Tibial nerve (tissue), 4 donors: ENCODE measurements at regions not wholly inside any gene's neighbourhood (a gene's known extent, or its start where the extent isn't known, plus 50 kb on each side); places are given as distances from the start of the nearest gene placed in this dataset.

Experiments used
- DNase-seq, 2 donors: peaks; one replicate each; pipeline ENCODE4 v3.0.0-alpha.2; 2019; ENCODE audit warnings: low spot score in 2 of 2
- H3K27ac ChIP-seq, 4 donors: fragments of 200-600 bp; sonication (generic) in 3 of 4; one replicate each; pipeline ENCODE4 v1.5.1; 2017 to 2019; ENCODE audit warnings: mild to moderate bottlenecking in 1 of 4
- H3K27me3 ChIP-seq, 2 donors: fragments of 200-600 bp; sonication (generic) in 1 of 2; one replicate each; pipeline versions ENCODE4 v1.5.1 to v1.6.0; 2017 to 2019
- H3K36me3 ChIP-seq, 3 donors: fragments of 200-600 bp; sonication (generic); one replicate each; pipeline ENCODE4 v1.5.1; 2018 to 2019
- H3K4me1 ChIP-seq, 4 donors: fragments of 200-600 bp; sonication (generic) in 3 of 4; one replicate each; pipeline ENCODE4 v1.5.1; 2017 to 2019
- H3K4me3 ChIP-seq, 4 donors: fragments of 200-600 bp; sonication (generic) in 3 of 4; one replicate each; pipeline ENCODE4 v1.5.1; 2017 to 2019; ENCODE audit warnings: mild to moderate bottlenecking in 1 of 4, moderate library complexity in 1 of 4
- H3K9me3 ChIP-seq, 4 donors: fragments of 200-600 bp; sonication (generic) in 3 of 4; one replicate each; pipeline ENCODE4 v1.5.1; 2017 to 2019
- CTCF ChIP-seq, 5 experiments: fragments of 200-600 bp in 3 of 5; fragments of 450-650 bp in 2 of 5; sonication (generic) in 3 of 5; IDR thresholded peaks; one replicate each; pipeline ENCODE4 v1.5.1; 2016 to 2019; ENCODE audit warnings: antibody characterized with exemption in 5 of 5, mild to moderate bottlenecking in 3 of 5, moderate library complexity in 2 of 5
- EP300 ChIP-seq, 2 donors: sonication (generic); formaldehyde crosslinking; IDR thresholded peaks; one replicate each; pipeline ENCODE4 v1.6.1; 2017; ENCODE audit warnings: antibody characterized with exemption in 2 of 2, mild to moderate bottlenecking in 1 of 2
- POLR2A ChIP-seq, 2 donors: fragments of 450-650 bp; IDR thresholded peaks; one replicate each; pipeline ENCODE4 v1.6.1; 2017; ENCODE audit warnings: antibody characterized with exemption in 2 of 2, mild to moderate bottlenecking in 2 of 2, moderate library complexity in 2 of 2
- WGBS, 2 donors: methylation state at CpG; one replicate each; pipeline ENCODE4 v1.1.5; 2018; 5-methylcytosine and 5-hydroxymethylcytosine counted together

GRCh38 chr5:89016741-89017303 lies 133.8 kb upstream of the MEF2C start:
- 83 to 89% methylated on average over 3 of the region's 3 CpGs for WGBS, 2 donors

GRCh38 chr5:89015409-89015808 lies 132.4 kb upstream of the MEF2C start:
- WGBS, 2 donors, result 67 to 75% methylated on average over 1 of the region's 1 CpG
- no peak overlapping the region for H3K27ac ChIP-seq
- H3K27me3 ChIP-seq, result no peaks in the 10 kb centered on the region
- no peak overlapping the region for H3K4me3 ChIP-seq
- H3K4me1 ChIP-seq, result no peaks in the 10 kb centered on the region
- no peaks in the 10 kb centered on the region for H3K36me3 ChIP-seq
- no peak for DNase-seq
- no peak for TF ChIP-seq EP300 (IDR thresholded peaks at IDR 0.05)
- TF ChIP-seq CTCF (IDR thresholded peaks at IDR 0.05), result no peak
- no peak for TF ChIP-seq POLR2A (IDR thresholded peaks at IDR 0.05)
- H3K9me3 ChIP-seq, result no peaks in the 10 kb centered on the region

More at GRCh38 chr5:89016741-89017303, 133.8 kb upstream of the MEF2C start:
- no peaks in the 10 kb centered on the region for H3K27me3 ChIP-seq
- H3K27ac ChIP-seq, result no peak overlapping the region
- no peaks in the 10 kb centered on the region for H3K4me1 ChIP-seq
- DNase-seq, result no peak
- H3K4me3 ChIP-seq, result no peak overlapping the region
- no peak for TF ChIP-seq POLR2A (IDR thresholded peaks at IDR 0.05)
- TF ChIP-seq EP300 (IDR thresholded peaks at IDR 0.05), result no peak
- no peak for TF ChIP-seq CTCF (IDR thresholded peaks at IDR 0.05)
- H3K36me3 ChIP-seq, result no peaks in the 10 kb centered on the region
- no peaks in the 10 kb centered on the region for H3K9me3 ChIP-seq

GRCh38 chr5:89011778-89012711 lies 129.1 kb upstream of the MEF2C start:
- Histone ChIP-seq H3K9me3 (no peaks in the 10 kb centered on the region), H3K27ac (no peak overlapping the region), H3K4me3 (no peak overlapping the region), H3K36me3 (no peaks in the 10 kb centered on the region), H3K27me3 (no peaks in the 10 kb centered on the region), H3K4me1 (no peaks in the 10 kb centered on the region)
- 66 to 67% methylated on average over 6 of the region's 6 CpGs for WGBS, 2 donors
- no peak for TF ChIP-seq CTCF (IDR thresholded peaks at IDR 0.05)
- no peak for TF ChIP-seq EP300 (IDR thresholded peaks at IDR 0.05)
- no peak for TF ChIP-seq POLR2A (IDR thresholded peaks at IDR 0.05)
- DNase-seq, result no peak

GRCh38 chr5:89010512-89010911 lies 127.5 kb upstream of the MEF2C start:
- Histone ChIP-seq H3K36me3 (no peaks in the 10 kb centered on the region), H3K27me3 (no peaks in the 10 kb centered on the region), H3K9me3 (no peaks in the 10 kb centered on the region), H3K4me1 (no peaks in the 10 kb centered on the region), H3K4me3 (no peak overlapping the region), H3K27ac (no peak overlapping the region)
- 86 to 89% methylated on average over 2 of the region's 2 CpGs for WGBS, 2 donors
- TF ChIP-seq POLR2A (IDR thresholded peaks at IDR 0.05) (no peak), EP300 (IDR thresholded peaks at IDR 0.05) (no peak), CTCF (IDR thresholded peaks at IDR 0.05) (no peak)
- no peak for DNase-seq

- 93 to 94% methylated on average over 1 of the region's 1 CpG for WGBS, 2 donors
- Histone ChIP-seq H3K27me3 (no peaks in the 10 kb centered on the region), H3K27ac (no peak overlapping the region), H3K4me3 (no peak overlapping the region), H3K36me3 (no peaks in the 10 kb centered on the region), H3K9me3 (peaks cover 0 to 7% (median 0%) of the 10 kb centered on the region in 4 donors), H3K4me1 (no peaks in the 10 kb centered on the region)
- no peak for DNase-seq
- TF ChIP-seq CTCF (IDR thresholded peaks at IDR 0.05), result no peak
- no peak for TF ChIP-seq POLR2A (IDR thresholded peaks at IDR 0.05)
- TF ChIP-seq EP300 (IDR thresholded peaks at IDR 0.05), result no peak
Observed at GRCh38 chr5:89008291-89008690, 125.3 kb upstream of the MEF2C start.
